ENCODE measurements at regions not wholly inside any gene's neighbourhood (a gene's known extent, or its start where the extent isn't known, plus 50 kb on each side); places are given as distances from the start of the nearest gene placed in this dataset.

GRCh38 chr20:53734006-53734688 is 140.5 kb upstream of the ZNF217 start:
- TF ChIP-seq REST (IDR thresholded peaks at IDR 0.05): no peak
- TF ChIP-seq CTCF (IDR thresholded peaks at IDR 0.05; ENCODE audit: low read depth, low read length, missing input control): no peak
- TF ChIP-seq YY1 (IDR thresholded peaks at IDR 0.05): no peak

Data from liver (tissue), 2 donors.